ENCODE measurements at regions not wholly inside any gene's neighbourhood (a gene's known extent, or its start where the extent isn't known, plus 50 kb on each side); places are given as distances from the start of the nearest gene placed in this dataset.

- intact Hi-C loops (cut with DNase I), result no loop called here
- no peak for DNase-seq (ENCODE audit: low spot score)
- TF ChIP-seq POLR2AphosphoS5 (IDR thresholded peaks at IDR 0.05) (no peak), POLR2A (IDR thresholded peaks at IDR 0.05) (no peak), CTCF (IDR thresholded peaks at IDR 0.05) (no peak)
- Histone ChIP-seq H3K36me3 (no peaks in the 10 kb centered on the region), H3K4me1 (replicated peaks) (no peaks in the 10 kb centered on the region), H3K4me3 (no peak overlapping the region), H3K9me3 (no peaks in the 10 kb centered on the region), H3K27me3 (replicated peaks; ENCODE audit: insufficient read depth) (no peaks in the 10 kb centered on the region), H3K27ac (no peak overlapping the region)
- WGBS, result 47% methylated on average over 4 of the region's 4 CpGs
Measured at GRCh38 chr6:51542475-51542874, 544.9 kb downstream of the PKHD1 start.

- Histone ChIP-seq H3K27me3 (replicated peaks; ENCODE audit: insufficient read depth) (no peaks in the 10 kb centered on the region), H3K4me1 (replicated peaks) (no peaks in the 10 kb centered on the region), H3K9me3 (no peaks in the 10 kb centered on the region), H3K4me3 (no peak overlapping the region), H3K27ac (no peak overlapping the region), H3K36me3 (no peaks in the 10 kb centered on the region)
- TF ChIP-seq POLR2A (IDR thresholded peaks at IDR 0.05), result no peak
- no peak for TF ChIP-seq POLR2AphosphoS5 (IDR thresholded peaks at IDR 0.05)
- no peak for DNase-seq (ENCODE audit: low spot score)
- WGBS, result 67% methylated on average over 1 of the region's 1 CpG
- intact Hi-C loops (cut with DNase I), result no loop called here
Measured at GRCh38 chr6:51550243-51550642, 537.2 kb downstream of the PKHD1 start.

GRCh38 chr6:51552435-51552834 lies 535.0 kb downstream of the PKHD1 start:
- H3K27ac ChIP-seq, result no peak overlapping the region
- no peaks in the 10 kb centered on the region for H3K4me1 ChIP-seq (replicated peaks)
- intact Hi-C loops (cut with DNase I), result no loop called here
- no peak for DNase-seq (ENCODE audit: low spot score)
- H3K36me3 ChIP-seq, result no peaks in the 10 kb centered on the region
- H3K9me3 ChIP-seq, result no peaks in the 10 kb centered on the region
- TF ChIP-seq CTCF (IDR thresholded peaks at IDR 0.05) (no peak), POLR2AphosphoS5 (IDR thresholded peaks at IDR 0.05) (no peak), POLR2A (IDR thresholded peaks at IDR 0.05) (no peak)
- 42% methylated on average over 3 of the region's 3 CpGs for WGBS
- H3K27me3 ChIP-seq (replicated peaks; ENCODE audit: insufficient read depth), result no peaks in the 10 kb centered on the region
- H3K4me3 ChIP-seq, result no peak overlapping the region

- no peaks in the 10 kb centered on the region for H3K36me3 ChIP-seq
- H3K9me3 ChIP-seq, result no peaks in the 10 kb centered on the region
- DNase-seq (ENCODE audit: low spot score), result no peak
- TF ChIP-seq CTCF (IDR thresholded peaks at IDR 0.05) (no peak), POLR2A (IDR thresholded peaks at IDR 0.05) (no peak), POLR2AphosphoS5 (IDR thresholded peaks at IDR 0.05) (no peak)
- no peak overlapping the region for H3K4me3 ChIP-seq
- no peaks in the 10 kb centered on the region for H3K27me3 ChIP-seq (replicated peaks; ENCODE audit: insufficient read depth)
- H3K27ac ChIP-seq, result no peak overlapping the region
- H3K4me1 ChIP-seq (replicated peaks), result no peaks in the 10 kb centered on the region
- WGBS, result 71% methylated on average over 19 of the region's 19 CpGs
- intact Hi-C loops (cut with DNase I), result no loop called here
Measured at GRCh38 chr6:51553246-51554015, 534.0 kb downstream of the PKHD1 start.

GRCh38 chr6:51554029-51554428 lies 533.4 kb downstream of the PKHD1 start:
- intact Hi-C loops (cut with DNase I), result no loop called here
- H3K4me3 ChIP-seq, result no peak overlapping the region
- no peak for DNase-seq (ENCODE audit: low spot score)
- no peak for TF ChIP-seq POLR2AphosphoS5 (IDR thresholded peaks at IDR 0.05)
- no peak for TF ChIP-seq POLR2A (IDR thresholded peaks at IDR 0.05)
- no peak for TF ChIP-seq CTCF (IDR thresholded peaks at IDR 0.05)
- no peaks in the 10 kb centered on the region for H3K9me3 ChIP-seq
- no peaks in the 10 kb centered on the region for H3K27me3 ChIP-seq (replicated peaks; ENCODE audit: insufficient read depth)
- no peaks in the 10 kb centered on the region for H3K4me1 ChIP-seq (replicated peaks)
- H3K27ac ChIP-seq, result no peak overlapping the region
- WGBS, result 84% methylated on average over 3 of the region's 3 CpGs
- H3K36me3 ChIP-seq, result no peaks in the 10 kb centered on the region

Measured in prostate gland (tissue), 2 donors.